Non-pigmented ciliary epithelial cell (primary cell): ENCODE measurements at regions not wholly inside any gene's neighbourhood (a gene's known extent, or its start where the extent isn't known, plus 50 kb on each side); places are given as distances from the start of the nearest gene placed in this dataset.
A peak's percentile ranks its signal among the peaks of the same experiment; 100 is the strongest.
"Not testable (repeated sequence)": the region's sequence is repeated elsewhere in the genome, so short reads cannot be mapped to it uniquely, and the experiment has no call there.

Experiments
- DNase-seq: peaks from one replicate; pipeline ENCODE4 v3.0.0-alpha.2; 2010; ENCODE audit warnings: low read depth

- DNase-seq, result no peak
Observed at GRCh38 chr5:98308960-98309359, 464.5 kb upstream of the RGMB start.

- DNase-seq, result peak; percentile 99
Observed at GRCh38 chr5:98309785-98310598, 463.5 kb upstream of the RGMB start.

DNA sequence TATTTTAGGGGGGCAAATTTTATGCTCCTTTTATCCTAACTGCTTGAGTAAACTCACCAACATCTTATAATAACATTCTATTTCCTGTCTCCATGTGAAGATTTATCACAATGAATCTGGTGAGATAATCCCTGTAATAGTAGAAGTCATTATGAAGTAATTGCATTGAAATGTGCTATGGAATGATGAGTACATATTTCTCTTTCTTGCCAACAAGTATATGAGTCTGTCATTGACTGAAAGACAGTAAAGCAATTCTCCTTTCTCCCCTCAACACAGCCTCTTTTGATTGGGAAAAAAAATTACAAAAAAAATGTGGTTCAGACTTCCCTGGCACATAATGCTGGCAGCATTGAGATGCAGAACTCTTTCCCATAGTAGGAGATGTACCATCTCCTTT is 459.2 kb upstream of the RGMB start:
- peak; percentile 81 for DNase-seq

- no peak for DNase-seq
Observed at GRCh38 chr5:98318386-98318785, 455.1 kb upstream of the RGMB start.

- DNase-seq, result no peak
Observed at GRCh38 chr5:98319299-98320011, 454.0 kb upstream of the RGMB start.

- DNase-seq, result no peak
Observed at GRCh38 chr5:98320343-98320742, 453.1 kb upstream of the RGMB start.

- DNase-seq, result no peak
Observed at GRCh38 chr5:98321361-98321760, 452.1 kb upstream of the RGMB start.

- not testable (repeated sequence) for DNase-seq
Observed at GRCh38 chr5:98325187-98325586, 448.3 kb upstream of the RGMB start.

GRCh38 chr5:98328015-98328414 is 445.4 kb upstream of the RGMB start:
- no peak for DNase-seq

- DNase-seq, result no peak
Observed at GRCh38 chr5:98330871-98331270, 442.6 kb upstream of the RGMB start.

GRCh38 chr5:98333921-98334320 is 439.5 kb upstream of the RGMB start:
- no peak for DNase-seq

- no peak for DNase-seq
Observed at GRCh38 chr5:98334946-98335345, 438.5 kb upstream of the RGMB start.

- DNase-seq, result no peak
Observed at GRCh38 chr5:98339141-98339848, 434.2 kb upstream of the RGMB start.

- DNase-seq, result peak; percentile 99
Observed at GRCh38 chr5:98341038-98342032, 432.1 kb upstream of the RGMB start.

DNA sequence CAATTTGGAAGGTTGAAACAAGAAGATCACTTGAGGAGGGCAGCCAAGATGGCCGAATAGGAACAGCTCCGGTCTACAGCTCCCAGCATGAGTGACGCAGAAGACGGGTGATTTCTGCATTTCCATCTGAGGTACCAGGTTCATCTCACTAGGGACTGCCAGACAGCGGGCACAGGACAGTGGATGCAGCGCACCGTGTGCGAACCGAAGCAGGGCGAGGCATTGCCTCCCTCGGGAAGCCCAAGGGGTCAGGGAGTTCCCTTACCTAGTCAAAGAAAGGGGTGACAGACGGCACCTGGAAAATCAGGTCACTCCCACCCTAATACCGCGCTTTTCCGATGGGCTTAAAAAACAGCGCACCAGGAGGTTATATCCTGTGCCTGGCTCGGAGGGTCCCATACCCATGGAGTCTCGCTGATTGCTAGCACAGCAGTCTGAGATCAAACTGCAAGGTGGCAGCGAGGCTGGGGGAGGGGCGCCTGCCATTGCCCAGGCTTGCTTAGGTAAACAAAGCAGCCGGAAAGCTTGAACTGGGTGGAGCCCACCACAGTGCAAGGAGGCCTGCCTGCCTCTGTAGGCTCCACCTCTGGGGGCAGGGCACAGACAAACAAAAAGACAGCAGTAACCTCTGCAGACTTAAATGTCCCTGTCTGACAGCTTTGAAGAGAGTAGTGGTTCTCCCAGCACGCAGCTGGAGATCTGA is 430.4 kb upstream of the RGMB start:
- not testable (repeated sequence) for DNase-seq

- peak; percentile 57 for DNase-seq
Observed at GRCh38 chr5:98349251-98349989, 424.0 kb upstream of the RGMB start.

DNA sequence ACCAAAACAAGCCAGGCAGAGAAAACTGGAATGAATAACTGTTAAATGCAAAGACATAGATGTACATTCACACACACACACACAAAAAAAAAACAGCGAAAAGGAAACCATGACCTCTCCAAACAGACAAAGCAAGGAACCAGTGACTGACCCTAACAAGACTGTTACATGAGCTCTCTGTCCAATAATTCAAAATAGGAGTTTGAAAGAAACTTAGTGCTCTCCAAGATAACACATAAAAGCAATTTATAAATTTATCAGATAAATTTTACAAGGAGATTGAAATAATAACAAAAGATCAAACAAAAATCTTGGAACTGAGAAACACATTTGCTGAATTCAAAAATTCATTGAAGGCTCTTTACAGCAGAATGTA is 423.5 kb upstream of the RGMB start:
- no peak for DNase-seq

DNA sequence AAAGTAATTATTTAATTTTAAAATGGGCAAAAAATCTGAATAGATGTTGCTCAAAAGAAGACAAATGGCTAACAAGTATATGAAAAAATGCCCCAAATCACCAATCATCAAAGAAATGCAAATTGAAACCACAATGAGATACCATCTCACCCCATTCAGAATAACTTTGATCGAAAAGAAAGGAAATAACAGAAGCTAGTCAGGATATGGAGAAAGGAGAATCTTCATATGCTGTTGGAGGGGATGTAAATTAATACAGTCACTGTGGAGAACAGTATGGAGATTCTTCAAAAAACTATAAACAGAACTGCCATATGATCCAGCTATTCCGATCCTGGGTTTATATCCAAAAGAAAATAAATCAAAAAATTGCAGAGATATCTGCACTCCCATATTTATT is 418.5 kb upstream of the RGMB start:
- no peak for DNase-seq

- no peak for DNase-seq
Observed at GRCh38 chr5:98360548-98360947, 412.9 kb upstream of the RGMB start.

- DNase-seq, result no peak
Observed at GRCh38 chr5:98363157-98363556, 410.3 kb upstream of the RGMB start.
